Fibroblast of mammary gland (primary cell): ENCODE measurements at regions not wholly inside any gene's neighbourhood (a gene's known extent, or its start where the extent isn't known, plus 50 kb on each side); places are given as distances from the start of the nearest gene placed in this dataset.

Source experiments
- DNase-seq: peaks from one replicate; pipeline ENCODE4 v3.0.0-alpha.2; 2010; ENCODE audit warnings: low read depth
- H3K4me3 ChIP-seq: 2 replicates; pipeline ENCODE4 v1.5.1; 2011; ENCODE audit warnings: low read depth, mild to moderate bottlenecking, low read length, moderate library complexity; ENCODE audit not compliant: control insufficient read depth
- TF ChIP-seq, protein P1 (sequence below): conservative IDR thresholded peaks from 2 replicates; pipeline ENCODE4 v1.5.1; 2011; ENCODE audit warnings: low read depth, low read length, inconsistent platforms; ENCODE audit not compliant: control insufficient read depth, insufficient read depth

DNA sequence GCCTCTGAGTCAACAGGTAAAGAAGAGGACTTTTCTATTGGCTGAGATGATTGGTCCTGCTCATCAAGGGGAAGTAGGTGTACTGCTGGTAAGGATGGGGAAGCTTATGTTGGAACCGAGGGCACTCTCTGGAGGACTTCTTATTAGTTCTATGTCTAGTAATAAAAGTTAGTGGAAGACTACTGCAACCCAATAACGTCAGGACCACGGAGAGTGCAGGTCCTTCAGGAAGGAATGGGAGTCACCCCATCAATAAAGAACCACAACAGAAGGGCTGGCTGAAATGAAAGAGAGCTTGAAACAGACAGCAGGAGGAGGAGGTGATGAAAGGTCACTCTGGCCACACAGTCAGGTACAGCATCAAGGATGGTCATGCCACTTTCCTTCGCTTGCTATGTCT is 68.8 kb upstream of the PRR23E start:
- TF ChIP-seq, protein P1, sequence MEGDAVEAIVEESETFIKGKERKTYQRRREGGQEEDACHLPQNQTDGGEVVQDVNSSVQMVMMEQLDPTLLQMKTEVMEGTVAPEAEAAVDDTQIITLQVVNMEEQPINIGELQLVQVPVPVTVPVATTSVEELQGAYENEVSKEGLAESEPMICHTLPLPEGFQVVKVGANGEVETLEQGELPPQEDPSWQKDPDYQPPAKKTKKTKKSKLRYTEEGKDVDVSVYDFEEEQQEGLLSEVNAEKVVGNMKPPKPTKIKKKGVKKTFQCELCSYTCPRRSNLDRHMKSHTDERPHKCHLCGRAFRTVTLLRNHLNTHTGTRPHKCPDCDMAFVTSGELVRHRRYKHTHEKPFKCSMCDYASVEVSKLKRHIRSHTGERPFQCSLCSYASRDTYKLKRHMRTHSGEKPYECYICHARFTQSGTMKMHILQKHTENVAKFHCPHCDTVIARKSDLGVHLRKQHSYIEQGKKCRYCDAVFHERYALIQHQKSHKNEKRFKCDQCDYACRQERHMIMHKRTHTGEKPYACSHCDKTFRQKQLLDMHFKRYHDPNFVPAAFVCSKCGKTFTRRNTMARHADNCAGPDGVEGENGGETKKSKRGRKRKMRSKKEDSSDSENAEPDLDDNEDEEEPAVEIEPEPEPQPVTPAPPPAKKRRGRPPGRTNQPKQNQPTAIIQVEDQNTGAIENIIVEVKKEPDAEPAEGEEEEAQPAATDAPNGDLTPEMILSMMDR, result peak; percentile 7
- peak; percentile 12 for DNase-seq
- no peak overlapping the region for H3K4me3 ChIP-seq

DNA sequence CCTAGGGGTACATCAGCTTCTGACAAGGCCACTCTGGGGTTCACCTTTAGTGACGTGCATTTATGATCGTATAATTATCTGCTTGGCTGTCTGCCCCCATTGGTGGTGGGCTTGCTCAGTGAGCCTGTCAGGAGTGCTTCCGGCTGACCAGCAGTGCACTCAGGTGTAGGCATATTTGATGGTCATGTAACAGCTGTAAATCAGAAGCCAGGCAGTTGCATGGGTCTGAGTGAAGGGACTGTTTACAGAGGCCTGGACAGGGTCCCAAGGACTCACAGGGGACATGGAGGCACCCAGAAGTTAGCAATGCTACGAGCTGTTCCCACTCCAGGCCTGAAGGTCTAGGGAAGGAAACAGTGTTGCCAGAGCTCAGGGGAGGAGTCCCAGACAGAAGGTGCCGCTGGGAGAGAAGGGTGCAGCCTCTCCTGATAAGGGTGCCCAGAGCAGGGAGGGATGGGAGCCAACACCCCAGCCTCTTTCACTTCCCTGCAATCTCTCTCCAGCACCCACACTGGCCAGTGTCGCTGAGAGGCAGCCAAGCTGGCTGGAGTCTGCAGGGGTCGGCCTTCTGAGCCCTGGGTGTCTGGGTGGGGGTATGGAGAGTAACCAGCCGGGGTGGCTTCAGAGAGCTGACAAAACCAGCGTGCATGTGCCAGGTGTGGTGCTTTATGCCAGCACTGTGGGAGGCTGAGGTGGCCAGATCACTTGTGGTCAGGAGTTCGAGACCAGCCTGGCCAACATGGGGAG is 61.3 kb upstream of the PRR23E start:
- DNase-seq, result no peak
- TF ChIP-seq, protein P1, result no peak
- H3K4me3 ChIP-seq, result no peak overlapping the region

DNA sequence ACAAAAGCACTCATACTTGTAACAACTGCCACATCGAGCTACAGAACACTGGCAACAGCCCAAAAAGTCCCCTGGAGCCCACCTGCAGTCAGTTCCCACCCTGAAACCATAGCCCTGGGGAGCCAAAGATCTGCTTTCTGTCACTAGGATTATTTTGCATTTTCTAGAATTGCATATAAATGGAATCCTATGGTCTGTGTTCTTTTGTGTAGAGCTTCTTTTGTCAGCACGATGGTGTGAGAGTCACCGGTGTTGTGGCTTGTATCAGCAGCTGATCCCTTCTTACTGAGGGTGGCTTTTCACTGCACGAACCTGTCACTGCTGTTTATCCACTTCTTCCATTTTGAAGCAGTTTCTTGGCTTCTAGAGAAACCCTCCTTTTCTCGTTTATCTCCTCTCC is 60.1 kb upstream of the PRR23E start:
- no peak for DNase-seq
- TF ChIP-seq, protein P1, result no peak
- no peak overlapping the region for H3K4me3 ChIP-seq

DNA sequence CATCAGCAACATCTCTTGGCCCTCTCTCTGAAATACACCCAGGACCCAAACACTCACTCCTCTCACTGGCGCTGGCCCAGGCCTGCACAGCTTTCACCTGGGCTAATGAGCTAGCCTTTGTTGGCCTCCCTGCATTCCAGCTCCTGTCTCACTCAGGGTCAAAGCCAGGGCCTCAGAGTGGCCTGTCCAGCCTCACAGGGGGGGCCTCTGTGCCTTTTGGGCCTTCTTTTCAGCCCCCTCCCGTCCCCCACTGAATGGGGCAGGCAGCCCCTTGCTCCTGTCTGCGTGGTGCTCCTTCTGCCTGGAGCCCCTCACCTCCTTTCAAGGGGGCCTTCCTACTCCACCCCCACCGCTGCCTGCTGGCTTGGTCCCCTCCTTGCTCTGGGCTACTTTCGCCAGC is 59.0 kb upstream of the PRR23E start:
- no peak overlapping the region for H3K4me3 ChIP-seq
- no peak for DNase-seq
- TF ChIP-seq, protein P1, result no peak

DNA sequence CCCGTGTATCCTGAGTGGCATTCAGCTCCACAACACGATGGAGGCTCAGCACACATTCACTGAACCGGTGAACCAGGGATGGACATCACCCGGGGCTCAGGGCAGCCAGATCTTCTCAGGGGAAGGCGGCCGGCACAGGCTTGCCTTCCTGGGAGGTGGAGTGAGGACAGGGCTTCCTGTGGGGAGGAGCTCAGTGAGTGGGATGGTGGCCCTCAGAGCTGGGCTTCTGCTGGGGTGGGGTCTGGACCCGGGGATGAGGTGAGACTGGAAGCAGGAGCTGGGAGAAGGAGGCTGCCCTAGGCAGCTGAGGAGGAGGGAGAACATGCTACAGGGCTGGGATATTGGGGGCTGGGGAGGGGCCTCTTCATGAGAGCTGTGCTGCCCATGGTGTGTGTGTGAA is 58.5 kb upstream of the PRR23E start:
- no peak for DNase-seq
- TF ChIP-seq, protein P1, result no peak
- H3K4me3 ChIP-seq, result no peak overlapping the region

DNA sequence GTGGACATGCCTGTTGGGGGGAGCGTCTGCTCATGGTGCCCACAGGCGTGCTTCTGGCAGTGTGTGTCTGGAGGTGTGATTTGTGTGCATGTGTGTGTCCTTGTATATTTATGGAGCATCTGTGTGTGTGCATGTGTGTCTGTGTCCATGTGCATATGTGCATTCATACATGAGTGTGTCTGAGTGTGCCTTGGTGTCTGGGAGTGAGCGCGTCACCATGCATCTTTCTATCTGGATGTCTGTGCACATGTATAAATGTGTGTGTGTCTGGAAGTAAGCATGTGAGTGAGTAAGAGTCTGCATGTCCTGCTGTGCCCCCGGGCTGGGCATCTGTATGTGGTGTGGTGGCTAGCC is 58.1 kb upstream of the PRR23E start:
- no peak overlapping the region for H3K4me3 ChIP-seq
- no peak for DNase-seq
- TF ChIP-seq, protein P1, result no peak
